Activated T-helper 1 cell treated with anti-CD3 and anti-CD28 coated beads, Interleukin-12 subunit alpha, Interleukin-12 subunit beta, Interleukin-2, Interleukin-4 antibody, amounts not matched to agents 30 ng/mL and 10 ng/mL and 1 ng/mL, durations not matched to agents 14 hours and 24 hours and 36 hours (primary cell): ENCODE measurements at regions not wholly inside any gene's neighbourhood (a gene's known extent, or its start where the extent isn't known, plus 50 kb on each side); places are given as distances from the start of the nearest gene placed in this dataset.

Source experiments
- DNase-seq: peaks from one replicate; pipeline ENCODE4 v3.0.0; 2021; ENCODE audit warnings: low spot score
- H3K27ac Mint-ChIP-seq: one replicate; pipeline ENCODE4 v1.8.0; 2021; ENCODE audit warnings: mild to moderate bottlenecking, mixed read lengths
- H3K27me3 Mint-ChIP-seq: one replicate; pipeline ENCODE4 v1.8.0; 2022; ENCODE audit warnings: mild to moderate bottlenecking, moderate library complexity, mixed read lengths; ENCODE audit not compliant: insufficient read depth
- H3K36me3 Mint-ChIP-seq: one replicate; pipeline ENCODE4 v1.8.0; 2021; ENCODE audit warnings: low read depth, mixed read lengths
- H3K4me1 Mint-ChIP-seq: one replicate; pipeline ENCODE4 v1.8.0; 2021; ENCODE audit warnings: low read depth, mixed read lengths
- H3K4me3 Mint-ChIP-seq: one replicate; pipeline ENCODE4 v1.8.0; 2021; ENCODE audit warnings: mild to moderate bottlenecking, moderate library complexity, mixed read lengths
- H3K9me3 Mint-ChIP-seq: one replicate; pipeline ENCODE4 v1.8.0; 2021; ENCODE audit warnings: mixed read lengths
- intact Hi-C: fragments of 100-400 bp; cut with micrococcal nuclease; formaldehyde crosslinking; loops from one replicate; pipeline ENCODE4 v1.15.1; 2024

DNA sequence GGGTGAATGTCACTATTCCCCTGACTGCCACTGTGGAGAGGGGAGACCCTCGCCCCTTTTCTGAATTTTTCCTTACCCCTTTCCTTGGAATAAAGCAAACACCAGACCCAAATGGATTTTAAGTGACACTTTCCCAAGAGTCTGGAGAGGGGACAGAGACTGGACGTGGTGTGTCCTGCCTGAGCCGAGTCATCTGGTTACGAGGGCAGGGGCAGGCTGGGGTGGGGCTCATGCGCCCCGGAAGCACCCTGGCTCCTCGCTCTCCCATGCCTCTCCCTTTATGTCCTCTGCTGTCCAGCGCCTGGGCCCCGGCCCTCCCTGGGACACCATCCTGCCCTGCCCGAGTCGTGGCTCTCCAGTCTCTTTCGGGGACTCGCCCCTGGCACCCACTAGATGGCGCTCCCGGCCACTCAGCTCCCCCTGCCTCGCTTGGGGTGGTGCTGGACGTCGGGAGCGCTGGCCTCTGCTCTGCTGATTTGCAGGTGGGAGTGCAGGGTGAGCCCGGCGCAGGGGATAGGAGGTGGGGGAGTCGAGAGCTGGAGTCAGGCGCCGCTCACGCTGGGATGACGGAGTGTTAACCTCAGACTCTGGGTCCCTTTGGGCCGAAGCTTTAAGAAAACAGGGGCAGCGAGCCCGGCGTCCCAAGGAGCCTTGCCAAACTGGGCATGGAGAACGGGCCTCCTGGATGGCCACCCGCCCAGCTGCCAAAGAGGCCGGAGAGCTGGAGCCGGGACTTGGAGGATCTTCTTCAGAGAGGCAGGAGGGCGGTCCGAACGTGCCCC lies 89.8 kb downstream of the RPS6KA4 start:
- peak; percentile 53 for DNase-seq
- no peaks in the 10 kb centered on the region for H3K36me3 Mint-ChIP-seq
- peaks cover 21% of the 10 kb centered on the region for H3K4me1 Mint-ChIP-seq
- intact Hi-C loops = loop anchor here (1.0 kb wide), 1 partner anchor 205 kb away; no protein-coding TSS in a partner anchor
- H3K9me3 Mint-ChIP-seq = no peaks in the 10 kb centered on the region
- H3K27me3 Mint-ChIP-seq = peaks cover 20% of the 10 kb centered on the region
- peak overlapping the region; percentile 77 for H3K4me3 Mint-ChIP-seq
- H3K27ac Mint-ChIP-seq = no peak overlapping the region

DNA sequence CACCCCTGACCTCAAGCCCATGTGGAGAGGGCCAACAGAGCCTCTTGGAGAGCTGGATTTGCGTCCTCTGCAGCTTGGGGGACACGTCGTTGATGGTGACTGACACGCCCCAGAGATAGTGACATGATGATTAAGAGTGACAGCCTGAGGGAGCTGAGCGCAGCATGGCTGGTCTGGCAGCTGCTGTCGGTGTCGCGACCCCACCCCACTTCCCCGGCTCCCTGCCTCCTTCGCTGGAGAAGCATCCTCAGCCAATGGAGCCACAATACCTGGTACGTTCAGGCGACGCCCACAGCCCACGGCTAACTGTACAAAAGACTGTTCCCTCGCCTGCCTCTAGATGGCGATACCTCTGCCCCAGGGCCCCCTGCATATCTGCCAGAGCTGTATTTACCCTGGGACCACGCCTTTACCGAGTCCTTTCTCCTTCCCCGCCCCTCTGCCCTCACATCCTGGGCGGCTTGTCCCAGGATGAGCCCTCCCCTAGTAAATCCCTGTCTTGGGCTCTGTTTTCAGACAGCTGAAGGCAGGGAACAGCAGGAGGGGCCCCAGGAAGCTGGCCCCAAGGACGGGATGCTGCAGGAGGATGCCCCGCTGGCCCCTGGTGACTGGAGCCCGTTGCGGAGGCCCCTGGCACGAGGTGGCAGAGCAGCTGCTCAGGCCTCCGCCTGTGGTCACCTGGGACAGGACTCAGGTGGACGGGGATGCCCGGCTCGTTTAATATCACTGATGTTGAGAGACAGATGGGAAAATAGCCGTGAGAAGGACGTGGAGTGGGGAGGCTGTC lies 90.6 kb downstream of the RPS6KA4 start:
- H3K27ac Mint-ChIP-seq = no peak overlapping the region
- peak overlapping the region; percentile 77 for H3K4me3 Mint-ChIP-seq
- intact Hi-C loops = no loop called here

DNA sequence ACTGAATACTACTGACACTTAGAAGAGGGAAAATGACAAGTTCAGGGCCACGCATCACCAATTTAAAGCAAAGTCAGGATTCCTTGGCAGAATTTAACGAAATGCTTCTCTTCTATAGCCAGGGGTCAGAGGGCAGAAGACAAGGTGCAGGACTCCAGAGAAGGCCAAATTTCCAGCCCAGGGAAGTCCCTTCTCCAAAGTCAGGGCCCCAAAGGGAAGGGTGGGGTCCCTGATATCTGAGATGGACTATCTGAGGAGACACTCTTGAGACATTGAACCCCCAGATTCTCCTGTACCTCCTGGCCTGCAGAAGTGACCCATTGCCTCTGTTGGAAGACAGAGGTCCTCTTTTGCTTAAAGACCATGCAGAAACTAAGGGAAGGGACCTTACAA lies 91.2 kb downstream of the RPS6KA4 start:
- intact Hi-C loops = no loop called here
- Mint-ChIP-seq H3K4me1 (peaks cover 21% of the 10 kb centered on the region), H3K36me3 (no peaks in the 10 kb centered on the region), H3K9me3 (no peaks in the 10 kb centered on the region), H3K4me3 (no peak overlapping the region), H3K27ac (no peak overlapping the region), H3K27me3 (peaks cover 20% of the 10 kb centered on the region)
- DNase-seq = no peak

More for the DNA sequence above, 90.6 kb downstream of the RPS6KA4 start:
- Mint-ChIP-seq H3K9me3 (no peaks in the 10 kb centered on the region), H3K4me1 (peaks cover 21% of the 10 kb centered on the region), H3K36me3 (no peaks in the 10 kb centered on the region), H3K27me3 (peaks cover 20% of the 10 kb centered on the region)
- DNase-seq = peak; percentile 55

DNA sequence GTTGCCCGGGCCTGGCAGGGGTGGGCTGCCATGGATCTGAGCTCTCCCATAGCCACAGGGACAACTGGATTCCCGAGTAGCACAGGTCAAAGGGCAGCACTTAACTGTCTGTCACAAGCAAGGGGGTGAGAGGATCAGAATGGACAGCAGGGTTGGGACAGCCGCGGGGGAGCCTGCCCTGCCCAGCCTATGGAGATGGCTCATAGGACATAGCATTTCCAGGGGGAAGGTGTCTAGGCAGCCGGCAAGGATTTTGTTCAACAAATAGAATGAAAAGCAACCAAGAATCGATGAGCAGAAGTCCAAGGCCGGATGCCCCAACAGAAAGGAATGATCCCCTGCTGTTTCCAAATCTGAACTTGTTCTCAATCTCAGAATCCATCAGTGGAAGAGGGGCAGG lies 92.9 kb downstream of the RPS6KA4 start:
- Mint-ChIP-seq H3K9me3 (no peaks in the 10 kb centered on the region), H3K4me1 (peaks cover 21% of the 10 kb centered on the region), H3K27me3 (peaks cover 19% of the 10 kb centered on the region), H3K27ac (no peak overlapping the region), H3K4me3 (no peak overlapping the region), H3K36me3 (no peaks in the 10 kb centered on the region)
- intact Hi-C loops = no loop called here
- no peak for DNase-seq

DNA sequence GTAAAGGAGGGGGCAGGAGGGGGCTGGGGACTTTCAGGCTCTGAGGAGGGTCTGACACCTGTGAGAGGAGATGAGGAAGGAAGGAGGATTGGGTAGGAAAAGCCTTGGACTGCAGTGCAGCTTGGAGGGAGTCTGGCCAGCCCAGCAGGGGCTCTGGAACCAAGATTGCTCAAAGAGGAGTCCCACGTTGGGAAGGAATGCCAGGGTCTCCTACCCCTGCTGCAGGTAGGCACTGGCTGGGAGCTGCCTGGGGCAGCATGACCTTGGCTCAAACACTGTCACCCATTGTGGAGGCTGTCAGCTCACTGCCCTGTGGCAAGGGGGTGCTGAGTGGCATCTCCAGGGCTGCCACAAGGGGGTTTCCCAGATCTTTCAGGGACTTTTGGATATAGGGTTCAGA lies 94.5 kb downstream of the RPS6KA4 start:
- Mint-ChIP-seq H3K27me3 (peaks cover 12% of the 10 kb centered on the region), H3K27ac (no peak overlapping the region), H3K4me1 (peaks cover 14% of the 10 kb centered on the region)

DNA sequence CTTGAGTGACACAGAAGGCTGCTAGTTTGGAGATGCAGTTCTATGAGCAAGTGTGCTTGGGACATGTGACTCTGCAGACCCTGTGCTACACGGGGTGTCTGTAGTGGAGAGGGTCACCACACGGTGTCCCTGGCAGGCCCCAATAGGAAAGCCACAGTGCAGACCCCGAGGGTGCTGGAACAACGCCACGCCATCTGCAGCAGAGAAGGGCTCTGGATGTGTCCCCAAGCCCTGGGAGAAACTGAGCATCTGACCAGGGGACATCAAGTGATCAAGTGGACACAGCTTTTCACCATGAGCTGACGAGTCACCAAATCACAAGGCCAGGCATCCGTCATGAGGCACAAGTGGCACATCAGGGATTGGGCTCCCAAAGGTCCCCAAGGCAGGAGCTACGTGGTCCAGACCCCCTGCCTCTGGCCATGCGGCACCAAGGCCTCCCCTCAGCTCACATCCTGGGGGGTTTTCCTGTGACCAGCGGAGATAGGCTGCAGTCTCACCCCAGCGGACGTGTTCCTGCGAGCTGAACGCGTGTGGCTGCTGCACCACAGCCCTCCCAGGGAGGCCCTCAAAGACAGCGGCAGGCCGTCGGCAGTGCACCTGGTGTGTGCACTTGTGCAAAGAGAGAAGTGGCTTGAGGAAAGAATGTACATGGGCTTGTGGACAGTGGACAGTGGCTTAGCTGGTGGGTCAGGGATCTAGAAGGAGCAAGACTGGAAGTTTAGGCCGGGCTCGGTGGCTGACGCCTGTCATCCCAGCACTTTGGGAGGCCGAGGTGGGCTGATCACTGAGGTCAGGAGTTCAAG lies 96.7 kb downstream of the RPS6KA4 start:
- Mint-ChIP-seq H3K27ac (no peak overlapping the region), H3K9me3 (no peaks in the 10 kb centered on the region), H3K36me3 (no peaks in the 10 kb centered on the region), H3K4me1 (no peaks in the 10 kb centered on the region), H3K27me3 (peaks cover 5% of the 10 kb centered on the region), H3K4me3 (no peak overlapping the region)
- DNase-seq = no peak
- intact Hi-C loops = no loop called here

More for the DNA sequence above, 94.5 kb downstream of the RPS6KA4 start:
- no peaks in the 10 kb centered on the region for H3K36me3 Mint-ChIP-seq
- intact Hi-C loops = no loop called here
- H3K4me3 Mint-ChIP-seq = no peak overlapping the region
- no peaks in the 10 kb centered on the region for H3K9me3 Mint-ChIP-seq
- DNase-seq = no peak

DNA sequence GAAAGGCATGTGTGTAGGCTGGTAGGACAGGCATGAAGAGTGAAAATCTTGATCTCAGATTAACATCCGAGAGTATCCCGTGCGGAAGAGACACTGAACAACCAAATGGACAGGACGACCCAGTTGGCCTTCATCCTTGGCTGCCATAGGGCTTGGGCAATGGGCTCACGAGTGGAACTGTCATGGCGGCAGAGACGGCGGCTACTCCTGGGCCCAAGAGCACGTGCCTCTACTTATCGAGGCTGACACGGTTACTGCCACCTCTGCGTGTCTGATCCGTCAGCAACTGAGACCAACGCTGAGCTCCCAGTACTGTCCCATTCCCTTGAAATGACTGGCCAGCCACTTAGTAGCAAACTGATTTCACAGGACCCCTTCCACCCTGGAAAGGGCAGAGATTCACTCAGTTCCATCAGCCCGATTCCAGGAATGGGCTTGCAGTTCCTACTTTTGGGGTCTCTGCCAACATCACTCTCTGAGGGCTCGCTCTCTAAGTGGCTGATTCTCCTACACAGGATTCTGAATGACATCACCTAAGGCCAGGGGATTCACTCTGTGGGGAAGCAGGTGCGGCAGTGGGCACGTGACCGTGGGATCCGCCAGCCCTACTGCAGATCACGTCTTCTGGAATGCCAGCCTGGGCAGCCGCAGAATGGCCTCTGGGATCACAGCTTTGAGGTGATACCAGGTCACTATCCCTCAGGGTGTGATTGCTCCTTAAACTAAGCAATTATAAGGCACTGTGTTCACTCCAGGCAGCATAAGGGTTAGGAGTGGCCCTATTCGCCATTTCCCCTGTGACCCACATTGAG lies 97.8 kb downstream of the RPS6KA4 start:
- Mint-ChIP-seq H3K4me1 (no peaks in the 10 kb centered on the region), H3K27ac (no peak overlapping the region), H3K27me3 (peaks cover 4% of the 10 kb centered on the region), H3K36me3 (no peaks in the 10 kb centered on the region), H3K9me3 (no peaks in the 10 kb centered on the region), H3K4me3 (no peak overlapping the region)
- intact Hi-C loops = no loop called here
- DNase-seq = no peak

DNA sequence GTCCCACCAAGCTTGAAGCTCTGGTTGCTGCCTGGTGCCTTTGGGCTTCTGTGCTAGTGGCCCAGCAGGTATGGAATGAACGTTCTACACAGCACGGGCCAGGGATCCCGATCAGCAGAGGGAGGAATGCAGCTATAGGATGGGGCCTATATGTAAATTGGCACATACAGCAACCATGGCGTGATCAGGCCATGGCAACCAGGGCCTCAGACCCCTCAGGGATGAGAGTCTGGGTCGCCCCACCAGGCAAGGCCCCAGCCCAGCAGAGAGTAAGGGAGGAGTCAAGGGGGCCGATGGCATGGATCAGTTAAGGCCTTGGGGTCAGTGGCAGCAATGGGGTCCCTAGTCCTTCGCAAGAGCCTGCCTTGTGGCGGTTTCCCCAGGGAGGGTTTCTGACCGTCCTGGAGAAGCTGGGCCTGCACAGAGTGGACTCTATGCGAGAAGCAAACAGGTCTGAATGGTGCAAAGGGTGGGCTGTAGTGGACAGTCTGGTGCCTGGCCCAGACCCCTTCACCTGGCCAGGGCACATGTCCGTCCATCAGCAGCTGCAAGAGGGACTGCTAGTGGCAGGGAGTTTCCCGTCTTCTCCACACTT lies 98.2 kb upstream of the SLC22A11 start:
- Mint-ChIP-seq H3K9me3 (no peaks in the 10 kb centered on the region), H3K27ac (no peak overlapping the region), H3K27me3 (peaks cover 2% of the 10 kb centered on the region), H3K4me1 (no peaks in the 10 kb centered on the region), H3K4me3 (no peak overlapping the region), H3K36me3 (no peaks in the 10 kb centered on the region)
- intact Hi-C loops = no loop called here
- no peak for DNase-seq

DNA sequence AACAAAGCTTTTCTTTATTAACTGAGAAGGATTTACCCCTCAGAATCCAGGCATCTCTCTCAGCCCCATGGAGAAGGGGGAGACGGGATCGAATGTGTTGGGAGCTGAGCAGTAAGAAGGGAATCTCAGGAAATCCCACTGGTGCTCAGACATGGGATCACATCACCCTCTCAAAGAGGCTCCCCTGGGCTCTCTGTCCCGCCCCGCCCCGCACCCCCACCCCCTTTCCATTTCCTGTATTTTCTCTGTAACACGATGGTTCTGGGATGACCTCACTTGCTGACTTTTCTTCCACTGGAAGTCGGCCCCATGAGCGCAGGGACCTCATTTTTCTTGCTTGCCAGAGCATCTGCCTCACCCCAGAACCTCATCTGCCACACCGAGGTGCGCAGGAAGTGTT lies 96.7 kb upstream of the SLC22A11 start:
- no peak overlapping the region for H3K27ac Mint-ChIP-seq
- H3K36me3 Mint-ChIP-seq = no peaks in the 10 kb centered on the region
- no peak for DNase-seq
- no peaks in the 10 kb centered on the region for H3K4me1 Mint-ChIP-seq
- intact Hi-C loops = no loop called here
- no peak overlapping the region for H3K4me3 Mint-ChIP-seq
- no peaks in the 10 kb centered on the region for H3K9me3 Mint-ChIP-seq
- peaks cover 4% of the 10 kb centered on the region for H3K27me3 Mint-ChIP-seq

DNA sequence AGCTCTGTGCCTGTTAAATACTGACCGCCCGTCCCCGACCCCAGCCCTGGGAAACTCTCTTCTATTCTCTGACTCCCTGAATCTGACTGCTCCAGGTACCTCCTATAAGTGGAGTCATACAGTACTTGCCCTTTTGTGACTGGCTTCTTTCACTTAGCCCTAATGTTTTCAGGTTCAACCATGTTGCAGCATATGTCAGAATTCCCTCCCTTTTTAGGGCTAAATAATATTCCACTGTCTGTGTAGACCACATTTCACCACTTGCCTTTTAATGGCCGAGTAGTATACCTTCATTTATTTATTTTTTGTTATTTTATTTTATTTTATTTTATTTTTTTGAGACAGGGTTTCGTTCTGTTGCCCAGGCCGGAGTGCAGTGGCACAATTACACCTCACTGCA lies 96.1 kb upstream of the SLC22A11 start:
- no peaks in the 10 kb centered on the region for H3K9me3 Mint-ChIP-seq
- H3K27ac Mint-ChIP-seq = no peak overlapping the region
- no peak for DNase-seq
- no peaks in the 10 kb centered on the region for H3K4me1 Mint-ChIP-seq
- intact Hi-C loops = no loop called here
- H3K4me3 Mint-ChIP-seq = no peak overlapping the region
- H3K36me3 Mint-ChIP-seq = no peaks in the 10 kb centered on the region
- peaks cover 4% of the 10 kb centered on the region for H3K27me3 Mint-ChIP-seq

DNA sequence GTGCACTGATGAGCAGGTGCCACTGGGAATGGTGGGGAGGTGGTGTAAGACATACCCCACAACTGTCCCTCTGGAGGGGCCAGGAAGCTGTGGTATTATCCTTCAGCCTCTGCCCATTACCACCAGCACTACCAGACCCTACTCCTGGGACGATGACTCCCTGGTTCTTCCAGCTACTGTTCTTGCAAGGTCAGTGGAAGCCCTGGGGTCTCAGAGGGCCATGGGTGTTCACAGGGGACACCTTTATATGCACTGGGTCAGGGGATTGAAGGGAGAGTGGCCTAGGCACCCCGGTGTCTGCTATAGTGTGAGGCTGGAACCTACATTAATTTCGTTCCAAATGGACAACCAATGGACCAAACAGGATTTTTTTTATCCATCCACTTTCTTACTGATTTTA lies 94.7 kb upstream of the SLC22A11 start:
- Mint-ChIP-seq H3K27ac (no peak overlapping the region), H3K27me3 (peaks cover 4% of the 10 kb centered on the region), H3K36me3 (no peaks in the 10 kb centered on the region), H3K9me3 (no peaks in the 10 kb centered on the region), H3K4me3 (no peak overlapping the region), H3K4me1 (no peaks in the 10 kb centered on the region)
- DNase-seq = no peak
- intact Hi-C loops = no loop called here

DNA sequence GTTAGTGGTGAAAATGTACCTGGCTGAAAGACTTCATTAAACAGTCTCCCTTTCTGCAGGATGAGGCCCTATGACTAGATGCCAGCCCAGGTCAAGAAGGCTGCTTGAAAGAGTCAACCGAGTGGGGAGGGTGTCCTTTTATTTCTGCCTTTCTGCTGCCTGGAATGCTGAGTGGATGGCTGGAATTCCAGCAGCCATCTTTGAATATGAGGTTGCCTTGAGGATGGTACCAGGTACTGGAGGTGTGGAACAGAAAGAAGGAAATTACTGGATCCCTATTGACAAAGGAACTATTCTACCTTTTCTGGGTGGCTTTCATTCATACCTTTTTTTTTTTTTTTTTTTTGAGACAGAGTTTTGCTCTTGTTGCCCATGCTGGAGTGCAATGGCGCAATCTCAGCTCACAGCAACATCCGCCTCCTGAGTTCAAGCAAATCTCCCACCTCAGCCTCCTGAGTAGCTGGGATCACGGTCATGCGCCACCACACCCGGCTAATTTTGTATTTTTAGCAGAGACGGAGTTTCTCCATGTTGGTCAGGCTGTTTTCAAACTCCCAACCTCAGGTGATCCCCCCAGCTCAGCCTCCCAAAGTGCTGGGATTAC lies 89.5 kb upstream of the SLC22A11 start:
- Mint-ChIP-seq H3K36me3 (no peaks in the 10 kb centered on the region), H3K4me1 (no peaks in the 10 kb centered on the region), H3K27ac (no peak overlapping the region), H3K4me3 (no peak overlapping the region), H3K27me3 (peaks cover 10% of the 10 kb centered on the region), H3K9me3 (no peaks in the 10 kb centered on the region)
- intact Hi-C loops = no loop called here
- DNase-seq = no peak
